ENCODE measurements at regions not wholly inside any gene's neighbourhood (a gene's known extent, or its start where the extent isn't known, plus 50 kb on each side); places are given as distances from the start of the nearest gene placed in this dataset.

DNA sequence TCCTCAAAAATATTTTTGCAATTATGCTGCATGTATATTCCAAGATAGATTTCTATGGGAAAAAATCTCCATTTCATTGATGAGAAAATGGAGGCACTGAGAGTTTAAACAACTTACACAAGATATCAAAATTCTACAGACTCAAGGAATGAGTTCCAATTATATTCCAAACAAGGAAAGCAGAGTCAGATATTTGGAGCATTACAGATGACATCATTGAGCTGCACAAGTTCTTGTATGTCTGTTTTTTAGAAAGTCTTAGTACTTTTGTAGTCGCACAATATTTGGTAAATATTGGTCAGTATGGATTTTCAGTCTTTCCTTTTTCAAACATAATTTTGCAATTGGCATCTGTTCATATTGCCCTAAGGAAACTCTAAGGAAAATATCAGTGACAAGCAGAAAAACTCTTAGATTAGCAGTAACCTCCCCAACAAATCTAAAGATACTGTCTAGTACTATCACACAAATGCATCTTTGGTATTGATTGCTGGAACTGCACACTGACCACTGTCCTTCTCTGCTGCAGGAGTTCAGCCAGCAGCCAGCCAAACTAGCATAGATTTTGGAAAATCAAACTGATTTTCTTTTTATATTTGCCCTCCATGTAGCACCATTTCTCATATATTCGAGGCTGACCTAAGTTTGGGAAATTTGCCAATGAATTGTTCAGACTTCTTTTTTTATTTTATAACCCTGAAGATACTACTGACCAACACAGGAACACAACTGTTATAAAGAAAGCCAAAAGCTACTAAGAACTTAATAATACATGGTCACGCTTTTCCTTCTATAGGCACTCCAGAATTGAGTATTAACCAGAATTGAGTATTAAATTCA lies 51.7 kb upstream of the TBX18 start:
- no peak overlapping the region for H3K4me3 ChIP-seq (ENCODE audit: low read length)
- no peaks in the 10 kb centered on the region for H3K27me3 ChIP-seq (ENCODE audit: control insufficient read depth, insufficient read depth, low read length)
- WGBS (ENCODE audit: insufficient coverage, insufficient read length) = no CpG with 5 or more reads among the region's 3 CpGs
- H3K9me3 ChIP-seq (ENCODE audit: control insufficient read depth, insufficient read depth, low read length) = no peaks in the 10 kb centered on the region
- no peaks in the 10 kb centered on the region for H3K4me1 ChIP-seq (ENCODE audit: control insufficient read depth, insufficient read depth, low read length)
- H3K36me3 ChIP-seq (ENCODE audit: control insufficient read depth, insufficient read depth, low read length) = no peaks in the 10 kb centered on the region
- no peak for DNase-seq (ENCODE audit: low read depth, low spot score)
- no peak overlapping the region for H3K27ac ChIP-seq (ENCODE audit: low read length)

Measured in iPS DF 6.9 (cell line).